Forelimb muscle (tissue), 1 donor: ENCODE measurements at regions not wholly inside any gene's neighbourhood (a gene's known extent, or its start where the extent isn't known, plus 50 kb on each side); places are given as distances from the start of the nearest gene placed in this dataset.
A peak's percentile ranks its signal among the peaks of the same experiment; 100 is the strongest.
"Not testable (repeated sequence)": the region's sequence is repeated elsewhere in the genome, so short reads cannot be mapped to it uniquely, and the experiment has no call there.

Experiments
- DNase-seq: peaks from one replicate; pipeline ENCODE4 v3.0.0-alpha.2; 2013; ENCODE audit warnings: low read depth

- DNase-seq, result no peak
Measured at GRCh38 chr5:90056911-90057705, 352.4 kb downstream of the CETN3 start.

DNA sequence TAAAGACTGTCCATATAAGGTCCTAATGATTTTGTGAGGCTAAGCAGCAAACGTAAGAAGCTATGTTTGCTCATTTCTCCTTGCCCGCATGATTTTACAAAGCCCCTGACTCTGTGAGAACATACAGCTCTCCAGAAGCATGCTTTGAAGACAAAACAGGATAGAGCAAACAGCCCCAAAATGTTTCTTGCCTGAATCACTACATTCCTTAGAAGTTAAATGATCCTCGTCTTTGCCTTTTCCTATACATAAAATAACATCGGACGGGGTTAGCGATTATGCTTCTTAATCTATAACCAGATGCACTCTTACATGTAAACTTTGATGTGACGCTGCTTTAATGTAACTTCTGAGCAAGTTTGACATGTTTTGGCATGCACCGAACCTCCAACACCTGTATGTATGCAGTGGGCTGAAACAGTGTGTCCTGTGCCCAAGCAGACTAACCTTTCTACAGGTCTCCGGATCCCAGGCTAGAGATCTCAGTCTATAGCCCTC lies 353.7 kb downstream of the CETN3 start:
- DNase-seq, result no peak

DNA sequence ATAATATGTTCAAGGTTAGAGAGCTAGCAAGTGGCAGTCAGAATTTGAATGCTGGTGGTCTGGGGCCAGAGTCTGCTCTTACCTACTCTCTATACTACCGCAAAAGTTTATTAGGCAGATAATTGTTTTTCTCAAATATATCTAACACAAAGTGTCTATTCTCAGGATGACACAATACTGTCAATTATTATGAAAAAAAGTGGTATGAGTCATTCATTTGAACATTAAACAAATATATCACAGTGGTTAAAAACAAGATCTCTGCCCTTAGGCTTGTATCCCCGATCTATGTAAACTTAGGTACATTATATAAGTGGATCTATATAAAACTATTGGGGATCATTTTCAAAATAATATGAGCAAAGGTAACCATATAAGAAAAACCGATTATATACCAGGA lies 354.9 kb downstream of the CETN3 start:
- DNase-seq, result no peak

- no peak for DNase-seq
Measured at GRCh38 chr5:90051756-90052155, 357.8 kb downstream of the CETN3 start.

- no peak for DNase-seq
Measured at GRCh38 chr5:90050103-90050502, 359.5 kb downstream of the CETN3 start.

- no peak for DNase-seq
Measured at GRCh38 chr5:90047113-90047512, 362.4 kb downstream of the CETN3 start.

DNA sequence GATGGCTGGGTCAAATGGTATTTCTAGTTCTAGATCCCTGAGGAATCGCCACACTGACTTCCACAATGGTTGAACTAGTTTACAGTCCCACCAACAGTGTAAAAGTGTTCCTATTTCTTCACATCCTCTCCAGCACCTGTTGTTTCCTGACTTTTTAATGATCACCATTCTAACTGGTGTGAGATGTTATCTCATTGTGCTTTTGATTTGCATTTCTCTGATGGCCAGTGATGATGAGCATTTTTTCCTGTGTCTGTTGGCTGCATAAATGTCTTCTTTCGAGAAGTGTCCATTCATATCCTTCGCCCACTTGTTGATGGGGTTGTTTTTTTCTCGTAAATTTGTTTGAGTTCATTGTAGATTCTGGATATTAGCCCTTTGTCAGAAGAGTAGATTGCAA lies 369.5 kb downstream of the CETN3 start:
- DNase-seq, result not testable (repeated sequence)

DNA sequence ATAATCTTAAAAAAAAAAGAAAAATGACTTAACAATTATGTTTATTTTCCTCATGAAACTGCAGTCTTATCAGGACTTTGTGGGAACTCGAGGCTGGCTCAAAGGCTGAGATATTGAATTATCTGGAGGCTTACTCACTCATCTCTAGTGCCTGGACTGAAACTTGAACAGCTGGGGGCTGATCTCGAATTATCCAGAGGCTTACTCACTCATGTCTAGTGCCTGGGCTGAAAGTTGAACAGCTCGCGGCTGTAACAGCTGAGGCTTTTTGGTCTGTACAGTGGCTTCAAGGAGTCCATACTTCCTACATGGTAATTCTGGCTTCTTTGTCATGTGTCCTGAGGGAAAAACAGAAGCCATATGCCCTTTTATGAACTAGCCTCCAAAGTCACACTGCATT lies 371.9 kb downstream of the CETN3 start:
- DNase-seq, result no peak

GRCh38 chr5:90022711-90023053 lies 386.9 kb downstream of the CETN3 start:
- DNase-seq, result no peak

GRCh38 chr5:90022002-90022710 lies 387.4 kb downstream of the CETN3 start:
- DNase-seq, result no peak

- DNase-seq, result peak; percentile 5
Measured at GRCh38 chr5:90020575-90021538, 388.7 kb downstream of the CETN3 start.

DNA sequence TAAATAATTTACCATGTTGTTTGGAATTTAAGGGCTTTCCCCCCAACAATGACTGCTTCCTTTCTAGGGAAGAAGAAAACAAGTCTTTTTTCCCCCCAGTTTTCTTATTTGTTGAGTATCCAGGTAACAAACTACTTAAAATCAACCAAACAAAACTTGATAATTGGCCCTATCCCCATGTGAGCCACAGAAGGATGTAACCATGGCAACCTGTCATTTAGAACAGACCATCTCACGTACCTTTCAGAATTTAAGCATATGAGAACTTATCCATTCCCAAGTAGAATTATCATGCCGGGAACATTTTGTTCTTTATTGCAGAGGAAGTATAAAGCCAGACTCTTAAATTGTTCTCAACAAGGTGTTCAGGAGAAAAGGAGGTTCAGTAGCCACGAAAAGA lies 392.3 kb downstream of the CETN3 start:
- no peak for DNase-seq

- DNase-seq, result no peak
Measured at GRCh38 chr5:90015584-90016018, 394.0 kb downstream of the CETN3 start.

DNA sequence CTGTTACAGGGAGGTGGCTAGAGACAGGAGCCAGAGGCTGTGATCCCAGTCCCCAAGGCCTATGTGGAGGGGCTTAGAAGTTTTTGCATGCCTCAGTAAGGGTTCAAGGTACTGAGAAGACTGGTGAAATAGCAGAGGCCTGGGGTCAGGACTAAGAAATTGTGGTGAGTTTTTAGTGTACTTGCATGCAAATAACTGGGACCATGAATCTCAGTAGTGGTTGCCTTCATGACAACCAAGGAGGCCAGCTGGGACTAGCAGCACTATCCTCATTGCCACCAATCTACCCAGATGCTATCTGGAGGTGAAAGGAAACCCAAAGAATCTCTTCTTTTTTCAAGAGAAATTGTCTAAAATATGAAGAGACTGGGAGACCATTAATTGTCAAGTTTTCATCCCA lies 395.1 kb downstream of the CETN3 start:
- DNase-seq, result no peak

- no peak for DNase-seq
Measured at GRCh38 chr5:90000351-90000750, 409.2 kb downstream of the CETN3 start.

DNA sequence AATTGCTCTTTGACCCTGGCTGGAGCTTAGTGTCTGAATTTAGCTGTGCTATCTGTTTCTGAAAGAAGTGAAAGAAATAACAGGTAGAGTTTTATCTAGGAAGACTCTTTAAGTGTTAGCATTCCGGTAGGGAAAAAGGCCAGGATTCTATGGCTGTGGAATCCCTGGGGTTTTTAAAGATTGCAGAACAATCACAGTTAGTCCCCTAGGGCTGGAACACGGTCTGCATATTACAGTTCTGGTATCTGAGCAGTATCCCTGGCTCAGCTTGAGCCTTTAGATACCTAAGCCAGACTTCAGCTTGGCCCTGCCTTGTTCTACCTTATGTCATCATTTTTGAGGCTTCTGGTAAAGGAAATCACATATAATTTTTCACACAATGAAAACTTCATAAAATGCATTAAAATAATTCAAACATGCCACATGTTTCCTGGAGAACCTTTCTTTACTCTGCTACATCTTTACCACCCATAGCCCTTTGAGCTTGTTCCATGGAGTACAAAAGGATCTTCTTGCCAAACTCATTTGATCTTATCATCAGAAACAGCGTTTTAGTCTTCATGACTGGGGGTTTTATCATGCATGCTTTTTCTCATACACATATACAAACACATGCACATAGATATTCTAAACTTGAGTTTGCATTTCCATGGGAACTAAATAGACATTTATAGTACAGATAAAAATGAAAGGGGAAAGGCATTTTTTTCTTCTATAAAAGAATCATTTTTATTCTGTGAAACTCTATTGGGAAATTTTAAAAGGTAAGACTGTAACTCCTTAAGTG lies 410.8 kb downstream of the CETN3 start:
- no peak for DNase-seq

- DNase-seq, result no peak
Measured at GRCh38 chr5:89996890-89997289, 412.7 kb downstream of the CETN3 start.

GRCh38 chr5:89996335-89996734 lies 413.2 kb downstream of the CETN3 start:
- DNase-seq, result no peak

DNA sequence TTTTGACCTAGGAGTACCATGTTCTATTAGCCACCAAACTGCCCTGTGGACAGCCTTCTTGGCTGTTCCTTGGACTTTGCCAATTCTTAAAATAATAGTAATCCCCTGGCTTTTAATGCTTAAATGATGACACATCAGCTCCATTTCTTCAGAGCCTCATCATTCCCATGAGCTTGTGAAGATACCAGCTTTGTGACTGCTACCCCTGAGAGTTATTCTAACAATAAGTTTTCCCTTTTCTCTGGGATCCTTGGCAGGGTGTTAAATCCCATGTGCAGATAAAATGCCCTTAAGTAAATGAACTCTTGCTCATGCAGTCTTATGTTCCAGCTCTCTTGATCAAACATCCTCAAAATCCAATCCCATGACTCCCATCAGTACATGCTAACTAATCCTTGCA lies 415.3 kb downstream of the CETN3 start:
- no peak for DNase-seq

GRCh38 chr5:89992201-89992600 lies 417.4 kb downstream of the CETN3 start:
- no peak for DNase-seq

GRCh38 chr5:89991592-89991991 lies 418.0 kb downstream of the CETN3 start:
- no peak for DNase-seq
